HG03457 (cell line): ENCODE measurements at regions not wholly inside any gene's neighbourhood (a gene's known extent, or its start where the extent isn't known, plus 50 kb on each side); places are given as distances from the start of the nearest gene placed in this dataset.

Experiments
- ATAC-seq: cut with Tn5 transposase; IDR thresholded peaks from one replicate; pipeline ENCODE4 v1.9.1; 2021; ENCODE audit warnings: moderate number of reproducible peaks; ENCODE audit not compliant: unreplicated experiment

- ATAC-seq: no peak
Observed at GRCh38 chr18:74023220-74023619, 124.4 kb downstream of the FBXO15 start.

- no peak for ATAC-seq
Observed at GRCh38 chr18:74019864-74020263, 127.8 kb downstream of the FBXO15 start.

GRCh38 chr18:74013955-74014354 is 133.7 kb downstream of the FBXO15 start:
- ATAC-seq: no peak

- no peak for ATAC-seq
Observed at GRCh38 chr18:74012954-74013630, 134.5 kb downstream of the FBXO15 start.

GRCh38 chr18:74006143-74006542 is 141.5 kb downstream of the FBXO15 start:
- no peak for ATAC-seq

- no peak for ATAC-seq
Observed at GRCh38 chr18:74005320-74006109, 142.1 kb downstream of the FBXO15 start.

GRCh38 chr18:73992242-73993022 is 155.2 kb downstream of the FBXO15 start:
- no peak for ATAC-seq

- ATAC-seq: no peak
Observed at GRCh38 chr18:73991570-73991969, 156.1 kb downstream of the FBXO15 start.

GRCh38 chr18:73990258-73990657 is 157.4 kb downstream of the FBXO15 start:
- ATAC-seq: no peak

- ATAC-seq: no peak
Observed at GRCh38 chr18:73987247-73987980, 160.2 kb downstream of the FBXO15 start.

- ATAC-seq: no peak
Observed at GRCh38 chr18:73986711-73987110, 160.9 kb downstream of the FBXO15 start.

GRCh38 chr18:73985855-73986625 is 161.6 kb downstream of the FBXO15 start:
- ATAC-seq: no peak

- ATAC-seq: no peak
Observed at GRCh38 chr18:73983970-73984369, 163.7 kb downstream of the FBXO15 start.

- no peak for ATAC-seq
Observed at GRCh38 chr18:73983496-73983895, 164.1 kb downstream of the FBXO15 start.

GRCh38 chr18:73981796-73982195 is 165.8 kb downstream of the FBXO15 start:
- no peak for ATAC-seq

GRCh38 chr18:73980289-73980979 is 167.2 kb downstream of the FBXO15 start:
- no peak for ATAC-seq

GRCh38 chr18:73979742-73980141 is 167.9 kb downstream of the FBXO15 start:
- no peak for ATAC-seq

GRCh38 chr18:73976433-73976832 is 171.2 kb downstream of the FBXO15 start:
- ATAC-seq: no peak

- ATAC-seq: no peak
Observed at GRCh38 chr18:73975266-73975665, 172.4 kb downstream of the FBXO15 start.

- ATAC-seq: no peak
Observed at GRCh38 chr18:73973972-73974371, 173.7 kb downstream of the FBXO15 start.
